G401.6 (cell line): ENCODE measurements at regions not wholly inside any gene's neighbourhood (a gene's known extent, or its start where the extent isn't known, plus 50 kb on each side); places are given as distances from the start of the nearest gene placed in this dataset.
"Not testable (repeated sequence)": the region's sequence is repeated elsewhere in the genome, so short reads cannot be mapped to it uniquely, and the experiment has no call there.

ENCODE experiments used
- FAIRE-seq: peaks from 2 replicates; lab custom pipeline; 2012; peaks lifted over from hg19 to GRCh38; lab: Jason Lieb, UNC

DNA sequence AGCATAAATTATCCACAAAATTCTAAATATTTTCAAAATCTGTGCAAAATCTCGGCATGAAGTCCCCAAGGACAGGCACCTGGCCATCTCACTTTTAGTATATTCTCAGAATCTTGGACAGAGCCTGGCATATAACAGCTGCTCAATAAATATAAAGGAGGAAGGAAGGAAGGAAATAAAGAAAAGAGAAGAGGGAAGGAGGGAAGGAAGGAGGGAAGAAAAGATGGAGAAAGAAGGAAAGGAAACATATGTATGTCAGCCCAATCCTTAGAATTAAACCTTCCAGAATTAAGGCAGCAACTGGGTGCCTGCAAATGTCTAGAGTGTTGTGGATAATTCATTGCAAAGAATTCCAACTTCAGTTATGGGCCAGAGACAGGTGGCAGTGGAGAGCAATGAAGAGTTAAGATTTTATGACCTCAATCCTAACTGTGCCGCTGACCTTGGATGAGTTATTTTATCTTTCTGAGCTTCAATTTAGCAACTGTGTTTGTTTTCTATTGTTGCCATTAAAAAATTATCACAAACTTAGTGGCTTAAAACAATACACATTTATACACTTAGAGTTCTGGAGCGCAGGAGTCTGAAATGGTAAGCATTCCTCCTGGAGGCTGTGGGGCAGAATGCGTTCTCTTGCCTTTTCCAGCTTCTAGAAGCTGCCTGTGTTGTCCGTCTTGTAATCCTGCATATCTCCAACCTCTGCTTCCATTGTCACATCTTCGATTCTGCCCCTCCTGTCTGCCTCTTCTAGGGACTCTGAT, 200.9 kb upstream of the MSX2 start:
- FAIRE-seq: no peak

DNA sequence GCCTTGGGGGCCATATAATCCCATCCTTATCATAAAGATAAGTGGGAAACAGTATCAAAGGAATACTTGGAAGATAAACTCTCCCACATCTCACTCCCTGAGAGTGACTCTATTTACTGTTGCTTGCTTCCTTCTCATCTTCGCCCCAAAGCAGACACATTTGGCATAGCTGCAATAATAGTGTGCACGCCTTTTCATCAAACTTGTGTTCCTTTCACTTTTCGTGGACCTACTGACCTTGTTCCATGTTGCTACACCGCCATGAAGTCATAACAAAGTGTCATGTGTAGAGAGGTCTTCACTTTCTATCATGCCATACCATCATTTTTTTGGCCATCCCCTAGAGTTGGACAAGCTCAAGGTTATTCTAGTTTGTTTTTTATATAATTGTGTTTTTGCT, 200.0 kb upstream of the MSX2 start:
- no peak for FAIRE-seq

DNA sequence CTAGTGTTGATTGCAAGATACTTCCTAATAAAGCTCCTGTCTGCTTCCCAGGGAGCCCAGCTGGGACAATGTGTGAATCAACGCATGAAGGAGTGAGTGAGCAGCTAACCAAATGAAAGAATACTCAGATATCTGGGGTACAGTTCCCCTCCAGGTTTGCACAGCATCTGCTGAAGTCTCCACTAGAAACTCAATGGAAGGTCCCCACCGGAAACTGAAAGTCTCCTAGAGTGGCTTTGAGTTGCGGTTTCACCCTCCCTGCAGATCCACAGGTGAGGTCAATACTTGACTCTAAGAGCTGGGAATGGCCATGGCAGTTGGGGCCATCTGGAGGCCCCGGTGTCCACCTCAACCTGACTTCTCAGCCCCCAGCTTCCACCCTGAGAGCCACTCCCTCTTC, 198.2 kb upstream of the MSX2 start:
- FAIRE-seq: no peak

DNA sequence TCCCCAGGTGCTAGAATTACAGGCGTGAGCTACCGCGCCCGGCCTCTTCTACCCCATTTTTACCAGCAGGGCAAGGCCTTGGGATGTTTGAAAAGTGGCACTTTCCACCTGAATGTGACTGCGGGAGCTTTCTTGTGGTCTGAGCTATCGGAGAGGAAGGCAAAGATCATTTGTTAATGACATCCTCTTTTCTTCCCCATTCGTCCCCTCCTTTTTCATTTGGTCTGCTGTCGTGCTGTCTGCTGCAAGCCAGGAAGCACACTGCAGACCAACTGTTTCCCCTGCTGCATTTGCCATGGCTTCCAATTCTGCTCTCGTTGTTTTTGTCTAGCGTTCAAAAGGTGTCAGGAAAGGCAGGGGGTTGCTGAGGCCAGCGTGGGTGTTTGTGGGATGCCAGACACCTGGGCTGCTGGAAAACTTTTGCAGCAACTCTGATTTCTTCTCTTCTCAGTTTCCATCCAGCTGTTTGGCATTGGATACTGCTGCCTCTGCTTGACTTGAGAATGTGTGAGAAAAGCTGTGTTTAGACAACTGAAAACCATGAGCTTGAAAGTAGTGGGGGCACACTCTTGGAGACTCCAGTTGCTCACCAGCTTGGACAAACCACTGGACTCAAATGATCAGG, 196.4 kb upstream of the MSX2 start:
- FAIRE-seq: no peak

DNA sequence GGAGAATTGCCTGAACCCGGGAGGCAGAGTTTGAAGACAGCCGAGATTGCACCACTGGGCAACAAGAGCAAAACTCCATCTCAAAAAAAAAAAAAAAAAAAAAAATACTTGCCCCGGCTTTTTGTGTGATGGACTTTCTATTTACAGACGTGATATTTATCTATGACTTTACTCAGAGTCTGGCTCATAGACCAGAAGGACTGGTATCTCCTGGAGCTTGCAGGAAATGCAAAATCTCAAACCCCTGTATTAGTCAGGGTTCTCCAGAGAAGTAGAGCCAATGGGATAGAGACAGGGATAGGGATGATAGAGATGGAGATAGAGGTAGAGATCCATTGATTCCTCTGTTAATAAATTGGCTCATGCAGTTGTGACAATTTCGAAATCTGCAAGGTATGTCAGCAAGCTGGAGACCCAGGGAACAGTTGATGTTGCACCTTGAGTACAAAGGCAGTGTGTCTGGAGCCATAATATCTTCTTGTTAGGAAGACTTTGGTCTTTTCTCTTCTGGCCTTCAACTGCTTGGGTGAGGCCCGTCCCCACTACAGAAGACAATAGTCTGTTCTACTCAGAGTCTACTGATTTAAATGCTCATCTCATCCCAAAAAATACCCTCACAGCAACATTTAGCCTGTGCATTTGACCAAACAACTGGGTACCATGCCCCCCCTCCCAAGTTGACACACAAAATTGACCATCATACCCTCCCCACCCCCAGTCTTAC, 195.4 kb upstream of the MSX2 start:
- FAIRE-seq: no peak

DNA sequence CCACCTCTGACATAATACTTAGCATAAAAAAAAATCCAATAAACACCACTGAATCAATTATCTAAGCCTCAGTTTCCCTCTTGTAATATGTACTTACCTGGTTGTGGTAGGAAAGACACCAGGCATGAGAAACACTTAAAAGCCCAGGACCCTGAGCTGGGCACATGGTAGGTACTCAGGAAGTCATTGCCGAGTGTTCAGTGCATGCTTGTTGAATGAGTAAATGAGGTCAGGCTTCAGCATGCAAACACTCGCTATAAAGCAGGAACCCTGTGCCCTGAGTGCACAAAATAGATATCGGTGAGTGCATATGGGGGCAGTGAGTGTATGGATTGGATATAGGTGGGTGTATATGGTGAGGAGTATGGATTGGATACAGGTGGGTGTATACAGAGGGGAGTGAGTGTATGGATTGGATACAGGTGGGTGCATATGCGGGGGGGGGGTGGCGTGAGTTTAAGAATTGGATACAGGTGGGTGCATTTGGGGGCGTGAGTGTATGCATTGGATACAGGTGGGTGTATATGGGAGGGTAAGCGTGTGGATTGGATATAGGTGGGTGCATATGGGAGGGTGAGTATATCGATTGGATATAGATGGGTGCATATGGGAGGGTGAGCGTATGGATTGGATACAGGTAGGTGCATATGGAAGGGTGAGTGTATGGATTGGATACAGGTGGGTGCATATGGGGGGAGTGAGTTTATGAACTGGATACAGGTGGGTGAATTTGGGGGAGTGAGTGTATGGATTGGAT, 194.3 kb upstream of the MSX2 start:
- FAIRE-seq: no peak

DNA sequence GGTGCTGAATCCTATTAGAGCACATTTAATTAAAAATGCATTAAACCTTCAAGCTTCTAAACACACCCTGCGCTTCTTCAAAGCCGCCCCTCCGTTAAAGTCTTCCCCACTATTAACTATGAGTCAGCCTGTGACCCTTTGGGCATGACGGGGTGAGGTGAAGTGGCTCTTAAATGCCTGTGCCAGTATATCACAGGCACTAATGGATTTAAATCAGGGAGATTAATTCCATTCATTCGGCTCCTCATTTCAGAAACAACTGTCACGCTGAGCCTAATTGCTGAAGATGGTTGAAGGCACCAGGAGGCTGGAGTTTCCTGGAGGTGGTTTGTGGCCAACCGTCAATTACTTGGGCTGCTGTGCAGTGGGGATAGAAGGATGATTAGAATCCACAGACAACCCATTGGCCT, 192.6 kb upstream of the MSX2 start:
- no peak for FAIRE-seq

DNA sequence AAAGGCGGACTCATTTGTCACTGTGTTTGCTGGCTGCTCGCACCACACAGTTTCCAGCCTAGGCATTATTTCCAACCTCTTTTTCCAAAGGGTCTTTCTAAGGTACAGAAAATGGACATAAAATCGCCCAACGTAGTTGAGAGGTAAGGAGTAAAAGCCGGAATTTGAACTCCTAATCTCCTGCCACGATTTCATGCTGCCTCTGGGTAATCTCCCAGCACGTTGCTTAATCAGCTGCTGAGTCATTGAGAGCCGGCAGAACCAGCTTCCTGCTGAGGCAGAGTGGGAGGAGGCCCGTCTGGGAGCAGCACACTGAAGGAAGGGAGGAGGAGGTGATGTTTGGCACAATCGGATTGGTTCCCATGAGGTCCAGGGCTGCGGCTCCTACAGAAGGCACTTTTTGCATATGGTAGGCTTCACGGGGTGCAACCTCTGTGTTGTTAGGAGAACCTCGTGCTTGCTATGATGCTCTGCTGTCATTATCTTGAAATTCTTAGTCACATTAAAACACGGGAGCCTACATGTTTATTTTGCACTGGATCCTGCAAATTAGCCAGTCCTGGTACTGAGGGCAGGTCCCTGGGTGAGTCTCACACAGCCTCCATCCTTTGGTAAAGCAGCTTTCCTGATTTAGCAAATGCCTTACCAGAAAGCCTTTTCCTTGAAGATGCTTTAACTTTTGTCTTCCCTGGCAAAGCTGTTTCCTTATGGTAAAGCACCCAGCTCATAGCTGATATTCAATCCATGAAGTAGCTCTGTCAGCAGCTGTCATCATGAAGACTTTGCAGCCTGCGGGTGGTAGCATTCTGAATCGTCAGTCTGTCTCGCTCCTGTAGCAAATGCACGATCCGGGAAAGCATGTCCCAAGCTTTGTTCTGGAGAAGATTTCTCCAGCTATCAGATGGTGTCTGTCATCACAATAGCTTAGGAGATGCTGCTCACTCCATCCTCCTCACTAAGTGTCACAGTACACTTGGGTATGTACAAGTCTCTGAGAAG, 191.6 kb upstream of the MSX2 start:
- FAIRE-seq: no peak

DNA sequence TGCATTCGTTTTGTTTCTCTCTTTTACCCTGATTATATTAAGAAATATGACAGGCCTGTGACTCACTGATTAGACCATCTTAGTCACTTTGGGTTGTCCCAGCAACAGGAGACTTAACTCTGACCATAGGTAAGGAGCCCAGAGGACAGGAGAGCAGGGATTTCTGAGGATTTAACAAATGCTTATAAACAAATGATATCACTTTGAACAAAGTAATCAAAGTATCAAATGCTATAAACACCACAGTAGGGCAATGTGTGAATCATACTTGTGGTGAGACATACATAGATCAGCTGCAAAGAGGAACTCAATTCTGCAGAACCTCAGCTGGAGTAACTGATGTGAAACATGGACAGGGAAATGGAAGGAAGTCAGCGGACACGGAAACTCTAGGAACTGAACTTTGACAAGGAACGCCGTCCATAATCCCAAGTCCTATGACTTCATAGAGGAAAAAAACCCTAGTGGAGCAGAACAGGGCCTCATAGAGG, 190.6 kb upstream of the MSX2 start:
- FAIRE-seq: no peak

DNA sequence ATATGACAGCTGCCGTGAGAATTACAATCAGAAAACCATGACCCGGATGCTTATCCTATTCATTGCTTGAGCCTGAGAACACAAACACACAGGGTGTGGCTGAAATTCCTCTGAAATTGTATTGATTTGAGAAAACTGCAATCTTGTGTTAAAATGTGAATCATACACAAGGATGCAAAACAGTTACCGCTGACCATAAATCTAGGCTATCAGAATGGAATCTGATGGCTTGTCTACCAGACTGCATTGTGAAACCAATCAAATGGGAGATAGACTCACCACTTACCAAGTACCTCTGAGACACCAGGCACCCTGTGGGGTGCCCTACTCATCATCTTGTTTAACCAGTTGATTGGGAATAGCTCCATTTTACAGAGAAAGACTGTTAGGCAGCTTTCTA, 188.7 kb upstream of the MSX2 start:
- no peak for FAIRE-seq

DNA sequence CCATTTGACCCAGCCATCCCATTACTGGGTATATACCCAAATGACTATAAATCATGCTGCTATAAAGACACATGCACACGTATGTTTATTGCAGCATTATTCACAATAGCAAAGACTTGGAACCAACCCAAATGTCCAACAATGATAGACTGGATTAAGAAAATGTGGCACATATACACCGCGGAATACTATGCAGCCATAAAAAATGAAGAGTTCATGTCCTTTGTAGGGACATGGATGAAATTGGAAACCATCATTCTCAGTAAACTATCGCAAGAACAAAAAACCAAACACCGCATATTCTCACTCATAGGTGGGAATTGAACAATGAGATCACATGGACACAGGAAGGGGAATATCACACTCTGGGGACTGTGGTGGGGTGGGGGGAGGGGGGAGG, 184.6 kb upstream of the MSX2 start:
- not testable (repeated sequence) for FAIRE-seq

DNA sequence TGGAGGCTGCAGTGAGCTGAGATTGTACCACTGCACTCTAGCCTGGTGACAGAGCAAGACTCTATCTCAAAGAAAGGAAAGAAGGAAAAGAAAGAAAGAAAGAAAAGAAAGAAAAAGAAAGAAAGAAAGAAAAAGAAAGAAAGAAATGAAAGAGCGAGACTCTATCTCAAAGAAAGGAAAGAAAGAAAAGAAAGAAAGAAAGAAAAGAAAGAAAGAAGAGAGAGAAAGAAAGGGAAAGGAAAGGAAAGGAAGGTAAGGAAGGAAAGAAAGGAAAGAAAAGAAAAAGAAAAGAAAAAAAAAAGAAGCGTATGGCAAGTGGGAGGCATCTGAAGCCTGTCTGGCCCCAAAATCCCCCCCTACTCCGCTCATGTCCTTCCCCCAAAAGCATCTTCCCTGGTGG, 182.3 kb upstream of the MSX2 start:
- no peak for FAIRE-seq

DNA sequence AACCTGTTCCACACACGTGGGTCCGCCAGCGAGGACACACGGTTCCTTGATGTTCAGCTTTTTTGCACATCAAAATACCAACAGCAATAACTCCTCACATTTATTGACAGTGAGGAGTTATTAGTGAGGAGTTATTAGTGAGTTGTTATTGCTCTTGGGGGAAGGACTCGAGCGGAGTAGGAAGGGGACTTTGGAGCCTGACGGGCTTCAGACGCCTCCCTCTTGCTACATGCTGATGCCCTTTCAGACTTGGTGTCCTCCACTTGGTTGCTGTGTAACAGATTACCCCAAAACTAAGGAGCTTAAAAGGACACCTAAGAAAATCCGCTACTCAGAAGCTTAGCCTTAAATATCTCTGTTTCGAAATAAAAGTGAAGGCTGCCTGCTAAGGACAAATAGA, 181.9 kb upstream of the MSX2 start:
- no peak for FAIRE-seq

DNA sequence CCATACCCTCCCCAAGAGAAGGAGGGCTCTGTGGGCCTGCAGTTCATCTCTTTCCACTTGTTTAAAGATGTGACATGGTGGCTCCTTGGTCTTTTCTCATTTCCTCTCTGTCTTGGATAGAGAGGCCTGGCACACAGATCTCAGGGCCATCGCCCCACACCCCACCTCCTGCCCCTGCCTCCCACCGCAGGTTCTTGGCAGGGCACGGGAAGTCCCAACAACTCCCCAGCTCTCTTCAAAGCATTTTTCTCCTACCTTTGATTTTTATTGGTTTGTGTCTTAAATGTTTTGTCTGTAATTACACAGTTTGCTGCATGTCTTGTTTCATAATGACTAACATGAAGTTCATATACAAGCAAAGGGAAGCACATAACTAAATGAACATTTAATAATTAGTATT, 178.5 kb upstream of the MSX2 start:
- no peak for FAIRE-seq

DNA sequence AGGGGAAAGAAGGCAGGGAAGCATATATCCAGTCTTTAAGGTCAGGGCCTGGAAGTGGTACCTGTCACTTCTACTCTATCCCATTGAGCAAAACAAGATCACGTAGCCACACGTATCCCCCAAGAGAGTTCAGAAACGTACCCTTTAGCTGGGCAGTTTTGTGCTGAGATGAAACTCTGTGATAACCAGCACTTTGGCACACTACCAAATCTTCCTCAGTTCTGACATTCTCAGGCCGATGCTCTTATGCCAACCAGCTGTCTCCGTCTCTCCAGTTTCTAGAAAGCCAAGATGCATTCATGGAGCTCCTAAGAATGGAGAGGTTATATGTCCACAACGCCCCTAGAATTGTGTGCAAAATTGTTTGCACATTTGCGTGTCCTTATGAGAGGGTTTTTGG, 176.6 kb upstream of the MSX2 start:
- FAIRE-seq: no peak

DNA sequence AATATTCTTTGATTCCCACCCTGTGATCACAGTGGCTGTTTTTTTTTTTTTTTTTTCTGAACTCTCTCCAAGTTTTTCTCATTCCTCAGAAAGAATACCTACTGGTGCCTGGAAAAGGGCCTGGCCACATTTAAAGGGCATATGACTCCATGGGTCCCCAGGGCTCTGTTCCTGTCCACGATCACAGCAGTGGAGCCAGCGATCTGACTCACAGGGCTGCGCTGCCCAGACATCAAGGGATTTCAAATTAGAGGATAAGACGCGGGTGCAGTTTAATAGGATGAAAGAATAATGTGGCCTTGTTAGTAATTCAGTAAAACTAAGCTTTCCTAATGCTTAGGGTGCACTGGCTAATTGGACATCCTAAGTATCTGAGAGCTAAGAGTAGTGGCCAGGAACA, 175.1 kb upstream of the MSX2 start:
- FAIRE-seq: no peak

DNA sequence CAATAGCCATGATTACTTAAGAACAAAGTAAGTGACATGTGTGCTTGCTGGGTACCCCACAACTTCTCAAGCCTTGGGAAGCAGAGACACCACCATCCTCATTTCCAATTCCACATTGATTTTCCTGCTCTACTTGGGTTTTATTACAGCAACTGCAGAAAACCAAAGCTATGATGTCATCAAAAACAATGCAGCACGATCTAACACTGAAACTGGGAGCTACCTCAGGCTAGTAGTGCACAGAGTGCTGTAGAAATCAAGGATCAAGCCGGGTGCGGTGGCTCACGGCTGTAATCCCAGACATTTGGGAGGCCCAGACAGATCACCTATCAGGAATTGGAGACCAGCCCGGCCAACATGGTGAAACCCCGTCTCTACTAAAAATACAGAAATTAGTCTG, 174.4 kb upstream of the MSX2 start:
- FAIRE-seq: no peak

DNA sequence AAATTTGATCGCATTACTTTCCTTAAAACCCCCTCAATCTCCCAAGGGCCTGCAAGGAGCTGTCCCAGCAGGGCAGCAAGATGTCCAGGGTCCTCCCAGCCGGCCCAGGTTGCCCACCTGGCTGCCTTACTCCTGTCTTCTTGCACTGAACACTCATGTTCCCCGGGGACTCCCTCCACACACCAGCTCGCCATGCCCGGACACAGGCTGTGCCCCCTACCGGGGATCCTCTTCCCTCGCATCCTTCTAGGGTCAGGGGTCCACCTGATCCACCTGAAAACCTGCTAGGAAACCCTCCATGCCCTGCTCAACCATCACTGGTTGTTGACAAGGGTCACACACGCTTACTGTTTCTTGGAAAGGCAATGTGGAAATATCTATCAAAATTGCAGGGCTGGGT, 172.0 kb upstream of the MSX2 start:
- no peak for FAIRE-seq

DNA sequence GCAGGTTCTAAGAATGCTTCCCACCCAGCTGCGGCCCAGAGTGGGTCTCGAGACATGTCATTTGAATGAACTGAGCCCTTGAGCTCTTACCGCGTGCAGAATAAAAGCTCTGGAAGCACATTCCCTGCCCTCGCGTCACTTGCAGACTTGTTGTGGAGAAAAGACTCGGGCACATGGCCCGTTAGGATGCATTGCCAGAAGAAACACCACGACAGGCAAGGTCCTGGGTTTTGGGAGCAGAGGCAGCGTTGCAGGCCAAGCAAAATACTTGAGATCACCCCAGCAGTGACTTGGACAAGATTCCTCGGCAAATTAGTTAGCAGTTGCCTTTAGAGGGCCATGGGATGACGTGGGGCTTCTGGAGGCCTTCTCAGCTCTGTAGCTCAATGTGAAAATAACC, 170.8 kb upstream of the MSX2 start:
- no peak for FAIRE-seq

DNA sequence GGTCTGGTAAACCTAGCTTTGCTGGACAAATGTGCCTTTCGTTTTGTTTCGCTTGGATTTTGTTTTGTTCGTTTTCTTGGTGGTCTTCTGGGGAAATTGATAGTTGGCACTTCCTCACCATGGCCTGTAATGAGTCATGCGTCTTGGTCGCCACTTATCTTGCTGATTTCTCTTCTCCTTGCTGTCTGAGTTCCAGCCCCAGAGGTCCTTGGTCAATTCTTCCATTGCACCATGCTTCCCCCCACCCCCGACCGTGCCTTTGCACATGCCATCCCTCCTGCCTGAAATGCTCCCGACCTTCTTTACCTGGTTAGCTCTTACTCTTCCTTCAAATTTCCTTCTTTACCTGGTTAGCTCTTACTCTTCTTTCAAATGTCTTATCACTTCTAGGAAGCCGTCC, 168.7 kb upstream of the MSX2 start:
- FAIRE-seq: no peak

DNA sequence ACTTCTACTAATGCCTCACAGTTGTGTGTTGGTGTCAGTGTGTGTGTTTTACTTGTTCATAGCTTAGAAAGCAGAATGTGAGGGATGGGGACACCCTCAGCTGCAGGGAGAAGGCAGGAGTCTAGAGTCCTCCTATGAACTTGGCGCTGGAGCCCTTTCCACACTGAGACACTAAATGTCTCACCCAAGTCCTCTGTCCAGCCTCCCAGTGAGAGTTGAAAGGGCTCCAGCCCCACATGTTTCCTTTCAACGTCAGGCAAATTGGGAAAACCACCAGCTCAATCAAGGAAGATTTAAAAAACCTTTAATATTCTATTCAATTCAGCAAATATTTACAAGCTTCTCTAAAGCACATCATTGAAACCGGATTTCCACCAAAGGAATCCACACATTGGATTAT, 167.6 kb upstream of the MSX2 start:
- no peak for FAIRE-seq

DNA sequence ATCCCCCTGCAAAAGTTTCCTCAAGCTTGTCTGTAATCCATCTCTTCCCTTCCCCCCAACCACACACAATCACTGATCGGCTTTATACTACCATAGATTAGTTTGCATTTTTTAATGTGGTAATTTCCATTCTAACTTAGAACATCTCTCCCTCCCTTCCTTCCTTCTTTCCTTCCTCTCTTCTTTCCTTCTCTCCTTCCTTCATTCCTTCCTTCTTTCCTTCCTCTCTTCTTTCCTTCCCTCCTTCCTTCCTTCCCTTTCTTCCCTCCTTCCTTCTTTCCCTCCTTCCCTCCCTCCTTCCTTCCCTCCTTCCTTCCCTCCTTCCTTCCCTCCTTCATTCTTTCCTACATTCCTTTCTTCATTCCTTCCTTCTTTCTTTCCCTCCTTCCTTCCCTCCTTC, 166.2 kb upstream of the MSX2 start:
- no peak for FAIRE-seq
